ENCODE measurements at regions not wholly inside any gene's neighbourhood (a gene's known extent, or its start where the extent isn't known, plus 50 kb on each side); places are given as distances from the start of the nearest gene placed in this dataset.

GRCh38 chr12:97274386-97274785, 188.2 kb upstream of the RMST start:
- no peak for TF ChIP-seq CTCF (optimal IDR thresholded peaks at IDR 0.05 in 1 of 3, IDR thresholded peaks at IDR 0.05 in 1 of 3, conservative IDR thresholded peaks at IDR 0.05 in 1 of 3; ENCODE audit: extremely low read depth in 1 of 3, insufficient read depth in 2 of 3, low read length in 3 of 3)
- no peak for TF ChIP-seq EZH2 (IDR thresholded peaks at IDR 0.05; ENCODE audit: low read length)
